Type B pancreatic cell (in vitro differentiated cells): ENCODE measurements at regions not wholly inside any gene's neighbourhood (a gene's known extent, or its start where the extent isn't known, plus 50 kb on each side); places are given as distances from the start of the nearest gene placed in this dataset.

ENCODE experiments used
- DNase-seq: peaks from one replicate; pipeline ENCODE4 v3.0.0; 2021; ENCODE audit warnings: mixed read lengths; ENCODE audit not compliant: unreplicated experiment; ENCODE audit errors: extremely low spot score
- H3K27ac Mint-ChIP-seq: 2 replicates; pipeline ENCODE4 v1.8.0; 2021; ENCODE audit warnings: mild to moderate bottlenecking, mixed read lengths
- H3K27me3 Mint-ChIP-seq: 2 replicates; pipeline ENCODE4 v1.8.0; 2021; ENCODE audit warnings: mixed read lengths
- H3K36me3 Mint-ChIP-seq: 2 replicates; pipeline ENCODE4 v1.8.0; 2021; ENCODE audit warnings: mixed read lengths
- H3K4me1 Mint-ChIP-seq: one replicate; pipeline ENCODE4 v1.8.0; 2021; ENCODE audit warnings: mixed read lengths; ENCODE audit not compliant: unreplicated experiment
- H3K4me3 Mint-ChIP-seq: 2 replicates; pipeline ENCODE4 v1.8.0; 2021; ENCODE audit warnings: mild to moderate bottlenecking, mixed read lengths
- H3K9me3 Mint-ChIP-seq: 2 replicates; pipeline ENCODE4 v1.8.0; 2021; ENCODE audit warnings: mixed read lengths
- TF ChIP-seq, protein P1 (sequence below): fragments of 200-600 bp; sonication (generic); conservative IDR thresholded peaks from 2 replicates; pipeline ENCODE4 v1.5.0; 2021; ENCODE audit warnings: antibody characterized with exemption, mild to moderate bottlenecking

GRCh38 chr3:11948331-11948730, 55.9 kb upstream of the SYN2 start:
- Mint-ChIP-seq H3K4me3 (no peak overlapping the region), H3K27ac (no peak overlapping the region), H3K36me3 (no peaks in the 10 kb centered on the region), H3K9me3 (no peaks in the 10 kb centered on the region), H3K4me1 (peaks cover 3% of the 10 kb centered on the region), H3K27me3 (peaks cover 10% of the 10 kb centered on the region)
- DNase-seq = peak; percentile 37
- TF ChIP-seq, protein P1, sequence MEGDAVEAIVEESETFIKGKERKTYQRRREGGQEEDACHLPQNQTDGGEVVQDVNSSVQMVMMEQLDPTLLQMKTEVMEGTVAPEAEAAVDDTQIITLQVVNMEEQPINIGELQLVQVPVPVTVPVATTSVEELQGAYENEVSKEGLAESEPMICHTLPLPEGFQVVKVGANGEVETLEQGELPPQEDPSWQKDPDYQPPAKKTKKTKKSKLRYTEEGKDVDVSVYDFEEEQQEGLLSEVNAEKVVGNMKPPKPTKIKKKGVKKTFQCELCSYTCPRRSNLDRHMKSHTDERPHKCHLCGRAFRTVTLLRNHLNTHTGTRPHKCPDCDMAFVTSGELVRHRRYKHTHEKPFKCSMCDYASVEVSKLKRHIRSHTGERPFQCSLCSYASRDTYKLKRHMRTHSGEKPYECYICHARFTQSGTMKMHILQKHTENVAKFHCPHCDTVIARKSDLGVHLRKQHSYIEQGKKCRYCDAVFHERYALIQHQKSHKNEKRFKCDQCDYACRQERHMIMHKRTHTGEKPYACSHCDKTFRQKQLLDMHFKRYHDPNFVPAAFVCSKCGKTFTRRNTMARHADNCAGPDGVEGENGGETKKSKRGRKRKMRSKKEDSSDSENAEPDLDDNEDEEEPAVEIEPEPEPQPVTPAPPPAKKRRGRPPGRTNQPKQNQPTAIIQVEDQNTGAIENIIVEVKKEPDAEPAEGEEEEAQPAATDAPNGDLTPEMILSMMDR = no peak

- no peak for DNase-seq
- H3K27me3 Mint-ChIP-seq = peaks cover 10% of the 10 kb centered on the region
- no peak overlapping the region for H3K4me3 Mint-ChIP-seq
- TF ChIP-seq, protein P1 = no peak
- no peaks in the 10 kb centered on the region for H3K9me3 Mint-ChIP-seq
- H3K4me1 Mint-ChIP-seq = peaks cover 4% of the 10 kb centered on the region
- H3K27ac Mint-ChIP-seq = no peak overlapping the region
- no peaks in the 10 kb centered on the region for H3K36me3 Mint-ChIP-seq
Observed at GRCh38 chr3:11948866-11949265, 55.3 kb upstream of the SYN2 start.

GRCh38 chr3:11949351-11949750, 54.8 kb upstream of the SYN2 start:
- no peaks in the 10 kb centered on the region for H3K36me3 Mint-ChIP-seq
- peaks cover 10% of the 10 kb centered on the region for H3K27me3 Mint-ChIP-seq
- TF ChIP-seq, protein P1 = no peak
- H3K27ac Mint-ChIP-seq = no peak overlapping the region
- peaks cover 4% of the 10 kb centered on the region for H3K4me1 Mint-ChIP-seq
- H3K9me3 Mint-ChIP-seq = no peaks in the 10 kb centered on the region
- H3K4me3 Mint-ChIP-seq = no peak overlapping the region
- no peak for DNase-seq

DNA sequence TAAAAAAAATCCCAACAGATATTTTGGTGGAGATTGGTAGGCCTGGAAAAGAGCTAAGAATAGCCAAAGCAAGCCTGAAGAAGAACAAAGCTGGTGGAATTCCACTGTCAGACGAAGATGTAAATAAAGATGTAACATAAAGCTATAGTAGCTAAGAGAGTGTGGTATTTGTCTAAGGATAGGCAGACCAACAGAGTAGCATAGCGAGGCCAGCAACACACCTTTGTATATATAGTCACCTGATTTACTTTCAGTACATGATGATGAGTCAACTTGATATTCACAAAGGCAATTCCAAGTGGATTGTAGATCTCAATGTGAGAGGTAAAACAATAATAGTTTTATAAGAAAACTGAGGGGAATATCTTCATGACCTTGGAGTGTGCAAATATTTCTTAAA, 53.6 kb upstream of the SYN2 start:
- no peak for DNase-seq
- Mint-ChIP-seq H3K9me3 (no peaks in the 10 kb centered on the region), H3K27me3 (peaks cover 10% of the 10 kb centered on the region), H3K36me3 (no peaks in the 10 kb centered on the region), H3K4me1 (peaks cover 4% of the 10 kb centered on the region), H3K4me3 (no peak overlapping the region), H3K27ac (no peak overlapping the region)
- TF ChIP-seq, protein P1 = no peak

GRCh38 chr3:11953350-11953749, 50.8 kb upstream of the SYN2 start:
- no peak for DNase-seq
- H3K9me3 Mint-ChIP-seq = no peaks in the 10 kb centered on the region
- peaks cover 10% of the 10 kb centered on the region for H3K27me3 Mint-ChIP-seq
- no peak overlapping the region for H3K27ac Mint-ChIP-seq
- H3K36me3 Mint-ChIP-seq = no peaks in the 10 kb centered on the region
- H3K4me3 Mint-ChIP-seq = no peak overlapping the region
- TF ChIP-seq, protein P1 = no peak
- peaks cover 4% of the 10 kb centered on the region for H3K4me1 Mint-ChIP-seq

GRCh38 chr3:11953778-11954177, 50.4 kb upstream of the SYN2 start:
- TF ChIP-seq, protein P1 = no peak
- DNase-seq = peak; percentile 11
- Mint-ChIP-seq H3K4me1 (peaks cover 4% of the 10 kb centered on the region), H3K27ac (no peak overlapping the region), H3K36me3 (no peaks in the 10 kb centered on the region), H3K4me3 (no peak overlapping the region), H3K27me3 (peaks cover 10% of the 10 kb centered on the region), H3K9me3 (no peaks in the 10 kb centered on the region)
